H1 (cell line): ENCODE measurements at regions not wholly inside any gene's neighbourhood (a gene's known extent, or its start where the extent isn't known, plus 50 kb on each side); places are given as distances from the start of the nearest gene placed in this dataset.

Experiments
- E2F6 ChIP-seq: IDR thresholded peaks from 2 replicates; pipeline ENCODE4 v1.6.1; 2012; ENCODE audit warnings: inconsistent platforms
- RBBP5 ChIP-seq: IDR thresholded peaks from 2 replicates; pipeline ENCODE4 v1.7.1; 2012; ENCODE audit warnings: low read depth, mild to moderate bottlenecking, inconsistent platforms, low read length, moderate library complexity, borderline replicate concordance
- SIRT6 ChIP-seq: IDR thresholded peaks from one replicate; pipeline ENCODE4 v1.7.1; 2012; ENCODE audit warnings: low read length, inconsistent platforms
- SUZ12 ChIP-seq: fragments of 200-600 bp; sonication (generic); IDR thresholded peaks from 2 replicates; pipeline ENCODE4 v1.6.1; 2012; ENCODE audit warnings: mild to moderate bottlenecking, inconsistent platforms, low read length, moderate library complexity, mixed read lengths
- TBP ChIP-seq: IDR thresholded peaks from 2 replicates; pipeline ENCODE4 v1.6.1; 2011; ENCODE audit warnings: low read depth, low read length, improper control_type of control experiment

DNA sequence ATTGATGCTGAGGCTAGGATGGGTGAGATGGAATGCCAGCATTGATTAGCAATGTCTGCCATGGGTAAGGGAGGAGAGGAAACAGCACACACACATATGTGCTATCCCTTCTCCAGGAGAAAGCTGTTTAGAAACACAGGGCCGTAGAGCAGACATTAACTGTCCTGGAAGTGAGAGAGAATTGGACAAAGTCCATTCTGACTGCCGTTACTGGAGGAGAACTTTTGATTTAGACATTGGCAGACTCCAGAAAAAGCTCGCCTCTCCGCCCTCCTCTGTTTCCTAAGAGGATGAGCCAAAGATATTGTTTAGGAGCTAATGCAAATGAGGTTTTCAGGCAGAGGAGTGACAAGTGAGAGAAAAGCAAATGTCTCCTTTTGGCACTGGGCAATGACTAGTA lies 237.0 kb downstream of the HAPSTR1 start (continued):
- no peak for TF ChIP-seq SIRT6
- no peak for TF ChIP-seq TBP
- TF ChIP-seq SUZ12, result no peak
- no peak for TF ChIP-seq RBBP5
- no peak for TF ChIP-seq E2F6
